Left ventricle myocardium inferior (tissue), 1 donor: ENCODE measurements at regions not wholly inside any gene's neighbourhood (a gene's known extent, or its start where the extent isn't known, plus 50 kb on each side); places are given as distances from the start of the nearest gene placed in this dataset.

Experiments
- DNase-seq: peaks from one replicate; pipeline ENCODE4 v3.0.0-alpha.2; 2020
- H3K27ac ChIP-seq: fragments of 200-600 bp; replicated peaks from 2 replicates; pipeline ENCODE4 v1.8.0; 2021
- H3K27me3 ChIP-seq: fragments of 200-600 bp; 2 replicates; pipeline ENCODE4 v1.8.0; 2021; ENCODE audit warnings: low read depth
- H3K36me3 ChIP-seq: fragments of 200-600 bp; 2 replicates; pipeline ENCODE4 v1.8.0; 2021
- H3K4me1 ChIP-seq: fragments of 200-600 bp; 2 replicates; pipeline ENCODE4 v1.8.0; 2021
- H3K4me3 ChIP-seq: fragments of 200-600 bp; 2 replicates; pipeline ENCODE4 v1.8.0; 2021; ENCODE audit warnings: mild to moderate bottlenecking, moderate library complexity
- H3K9me3 ChIP-seq: fragments of 200-600 bp; replicated peaks from 2 replicates; pipeline ENCODE4 v1.8.0; 2021
- CTCF ChIP-seq: fragments of 200-600 bp; IDR thresholded peaks from 2 replicates; pipeline ENCODE4 v1.8.0; 2021; ENCODE audit warnings: antibody characterized with exemption, mild to moderate bottlenecking, borderline replicate concordance
- intact Hi-C: fragments of 100-400 bp; cut with micrococcal nuclease; formaldehyde crosslinking; loops from one replicate; pipeline ENCODE4 v1.11.0; 2022
- donor health status: DM: no; HTN: yes; CAD: no; lungs with severe emphysema.

- H3K4me3 ChIP-seq = no peak overlapping the region
- peaks cover 4% of the 10 kb centered on the region for H3K4me1 ChIP-seq
- H3K27me3 ChIP-seq = no peaks in the 10 kb centered on the region
- H3K9me3 ChIP-seq = no peaks in the 10 kb centered on the region
- DNase-seq = no peak
- H3K27ac ChIP-seq = no peak overlapping the region
- TF ChIP-seq CTCF = no peak
- intact Hi-C loops = no loop called here
- H3K36me3 ChIP-seq = no peaks in the 10 kb centered on the region
These were observed 50.0 kb upstream of the TSC22D2 start for GRCh38 chr3:150357923-150358607.

GRCh38 chr3:150357140-150357539 is 51.0 kb upstream of the TSC22D2 start:
- peaks cover 7% of the 10 kb centered on the region for H3K4me1 ChIP-seq
- no peaks in the 10 kb centered on the region for H3K36me3 ChIP-seq
- no peak for TF ChIP-seq CTCF
- H3K27ac ChIP-seq = no peak overlapping the region
- no peaks in the 10 kb centered on the region for H3K27me3 ChIP-seq
- H3K4me3 ChIP-seq = no peak overlapping the region
- H3K9me3 ChIP-seq = no peaks in the 10 kb centered on the region
- intact Hi-C loops = no loop called here
- DNase-seq = no peak

DNA sequence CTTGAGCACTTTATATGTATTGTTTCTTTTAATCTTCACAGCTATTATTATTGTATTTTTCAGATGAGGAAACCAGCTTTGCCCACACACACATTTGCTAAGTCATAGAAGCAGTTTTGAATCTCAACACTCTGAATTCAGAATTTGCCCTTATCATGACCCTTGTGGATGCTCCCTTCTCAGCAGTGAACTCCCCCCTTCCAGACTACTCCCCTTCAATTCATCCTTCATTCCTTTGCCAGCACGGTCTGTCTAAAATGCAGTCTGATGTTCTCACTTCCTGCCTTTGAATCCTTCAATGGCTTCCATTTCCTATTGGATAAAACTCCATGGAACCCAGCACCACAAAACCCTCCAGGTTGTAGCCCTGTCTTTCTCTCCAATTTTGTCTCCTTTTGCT is 52.5 kb upstream of the TSC22D2 start:
- DNase-seq = no peak
- H3K36me3 ChIP-seq = no peaks in the 10 kb centered on the region
- TF ChIP-seq CTCF = no peak
- H3K27ac ChIP-seq = no peak overlapping the region
- intact Hi-C loops = no loop called here
- no peak overlapping the region for H3K4me3 ChIP-seq
- H3K4me1 ChIP-seq = peaks cover 21% of the 10 kb centered on the region
- no peaks in the 10 kb centered on the region for H3K9me3 ChIP-seq
- no peaks in the 10 kb centered on the region for H3K27me3 ChIP-seq

GRCh38 chr3:150352931-150353330 is 55.2 kb upstream of the TSC22D2 start:
- Histone ChIP-seq H3K27me3 (no peaks in the 10 kb centered on the region), H3K4me1 (peaks cover 44% of the 10 kb centered on the region), H3K36me3 (no peaks in the 10 kb centered on the region), H3K27ac (no peak overlapping the region), H3K4me3 (no peak overlapping the region), H3K9me3 (no peaks in the 10 kb centered on the region)
- no peak for TF ChIP-seq CTCF
- intact Hi-C loops = no loop called here
- DNase-seq = no peak

- intact Hi-C loops = no loop called here
These were observed 56.7 kb upstream of the TSC22D2 start for GRCh38 chr3:150351398-150351797.

More at GRCh38 chr3:150351398-150351797, 56.7 kb upstream of the TSC22D2 start:
- TF ChIP-seq CTCF = no peak
- DNase-seq = no peak
- Histone ChIP-seq H3K4me3 (no peak overlapping the region), H3K27ac (no peak overlapping the region), H3K27me3 (no peaks in the 10 kb centered on the region), H3K4me1 (peaks cover 43% of the 10 kb centered on the region), H3K9me3 (no peaks in the 10 kb centered on the region), H3K36me3 (no peaks in the 10 kb centered on the region)
